Smooth muscle cell (in vitro differentiated cells): ENCODE measurements at regions not wholly inside any gene's neighbourhood (a gene's known extent, or its start where the extent isn't known, plus 50 kb on each side); places are given as distances from the start of the nearest gene placed in this dataset.

Experiments used
- DNase-seq: peaks from one replicate; lab custom pipeline; 2025; ENCODE audit not compliant: unreplicated experiment; lab: John Stamatoyannopoulos, UW
- H2AFZ ChIP-seq: fragments of 200-600 bp; sonication (generic); 2 replicates; pipeline ENCODE4 v1.6.0; 2016; ENCODE audit warnings: antibody characterized with exemption, low read depth, mild to moderate bottlenecking
- H3F3A ChIP-seq: fragments of 200-600 bp; sonication (generic); 2 replicates; pipeline ENCODE4 v1.6.0; 2017; ENCODE audit warnings: antibody characterized with exemption, low read depth
- H3K27ac ChIP-seq: fragments of 200-600 bp; sonication (generic); 2 replicates; pipeline ENCODE4 v1.5.1; 2016; ENCODE audit warnings: low read depth, mild to moderate bottlenecking
- H3K27me3 ChIP-seq: fragments of 200-600 bp; sonication (generic); 2 replicates; pipeline ENCODE4 v1.6.1; 2016; ENCODE audit warnings: low read depth, mild to moderate bottlenecking
- H3K36me3 ChIP-seq: fragments of 200-600 bp; sonication (generic); 2 replicates; pipeline ENCODE4 v1.5.1; 2016; ENCODE audit warnings: low read depth
- H3K4me1 ChIP-seq: fragments of 200-600 bp; sonication (generic); 2 replicates; pipeline ENCODE4 v1.5.1; 2016; ENCODE audit warnings: low read depth
- H3K4me2 ChIP-seq: fragments of 200-600 bp; sonication (generic); 2 replicates; pipeline ENCODE4 v1.6.0; 2016; ENCODE audit warnings: mild to moderate bottlenecking
- H3K4me3 ChIP-seq: fragments of 200-600 bp; sonication (generic); 2 replicates; pipeline ENCODE4 v1.5.1; 2016; ENCODE audit warnings: mild to moderate bottlenecking
- H3K79me2 ChIP-seq: fragments of 200-600 bp; sonication (generic); 2 replicates; pipeline ENCODE4 v1.6.0; 2016; ENCODE audit warnings: low read depth, mild to moderate bottlenecking
- H3K9ac ChIP-seq: fragments of 200-600 bp; sonication (generic); 2 replicates; pipeline ENCODE4 v1.6.0; 2016; ENCODE audit warnings: low read depth
- H3K9me3 ChIP-seq: fragments of 200-600 bp; sonication (generic); replicated peaks from 2 replicates; pipeline ENCODE4 v1.5.1; 2016; ENCODE audit warnings: low read depth
- H4K20me1 ChIP-seq: fragments of 200-600 bp; sonication (generic); 2 replicates; pipeline ENCODE4 v1.6.0; 2016; ENCODE audit warnings: low read depth
- CTCF ChIP-seq: fragments of 200-600 bp; sonication (generic); IDR thresholded peaks from 2 replicates; pipeline ENCODE4 v1.5.1; 2017; ENCODE audit warnings: borderline replicate concordance, mild to moderate bottlenecking, antibody characterized with exemption; ENCODE audit not compliant: insufficient read depth, poor library complexity, severe bottlenecking
- WGBS: methylation state at CpG from one replicate; pipeline ENCODE4 v1.1.7; 2016; ENCODE audit warnings: low lambda C conversion rate; 5-methylcytosine and 5-hydroxymethylcytosine counted together

GRCh38 chr10:78181381-78182055 is 147.9 kb downstream of the RPS24 start:
- Histone ChIP-seq H4K20me1 (no peaks in the 10 kb centered on the region), H3K9ac (no peak overlapping the region), H3K4me3 (no peak overlapping the region), H3K27ac (no peak overlapping the region), H3K9me3 (no peaks in the 10 kb centered on the region), H2AFZ (no peak overlapping the region), H3K36me3 (no peaks in the 10 kb centered on the region), H3K79me2 (no peaks in the 10 kb centered on the region), H3K27me3 (no peaks in the 10 kb centered on the region), H3K4me1 (peaks cover 26% of the 10 kb centered on the region), H3K4me2 (no peak overlapping the region), H3F3A (no peaks in the 10 kb centered on the region)
- WGBS: 96% methylated on average over 6 of the region's 6 CpGs
- no peak for TF ChIP-seq CTCF
- no peak for DNase-seq

GRCh38 chr10:78182841-78183240 is 149.2 kb downstream of the RPS24 start:
- Histone ChIP-seq H3K36me3 (no peaks in the 10 kb centered on the region), H3F3A (no peaks in the 10 kb centered on the region), H3K79me2 (no peaks in the 10 kb centered on the region), H4K20me1 (no peaks in the 10 kb centered on the region), H3K27ac (no peak overlapping the region), H3K9ac (no peak overlapping the region), H3K27me3 (no peaks in the 10 kb centered on the region), H3K9me3 (no peaks in the 10 kb centered on the region), H2AFZ (no peak overlapping the region), H3K4me3 (no peak overlapping the region), H3K4me2 (no peak overlapping the region), H3K4me1 (peaks cover 13% of the 10 kb centered on the region)
- 100% methylated on average over 1 of the region's 1 CpG for WGBS
- no peak for DNase-seq
- no peak for TF ChIP-seq CTCF

- Histone ChIP-seq H3K9me3 (no peaks in the 10 kb centered on the region), H3K4me3 (no peak overlapping the region), H3K4me1 (no peaks in the 10 kb centered on the region), H3K9ac (no peak overlapping the region), H3F3A (peaks cover 3% of the 10 kb centered on the region), H3K27ac (no peak overlapping the region), H3K27me3 (no peaks in the 10 kb centered on the region), H3K4me2 (no peak overlapping the region), H2AFZ (no peak overlapping the region), H4K20me1 (no peaks in the 10 kb centered on the region), H3K36me3 (no peaks in the 10 kb centered on the region), H3K79me2 (no peaks in the 10 kb centered on the region)
- no peak for DNase-seq
- 91% methylated on average over 19 of the region's 19 CpGs for WGBS
- no peak for TF ChIP-seq CTCF
These were observed 151.4 kb downstream of the RPS24 start for GRCh38 chr10:78184851-78185692.
